Renal cortical epithelial cell (primary cell): ENCODE measurements at regions not wholly inside any gene's neighbourhood (a gene's known extent, or its start where the extent isn't known, plus 50 kb on each side); places are given as distances from the start of the nearest gene placed in this dataset.
A peak's percentile ranks its signal among the peaks of the same experiment; 100 is the strongest.

Source experiments
- DNase-seq: peaks from one replicate; pipeline ENCODE4 v3.0.0-alpha.2; 2011; ENCODE audit warnings: low read depth

- DNase-seq, result no peak
These were observed 300.8 kb upstream of the STXBP5 start for GRCh38 chr6:146903451-146903850.

- DNase-seq, result no peak
These were observed 299.6 kb upstream of the STXBP5 start for GRCh38 chr6:146904596-146904995.

- DNase-seq, result peak; percentile 75
These were observed 299.0 kb upstream of the STXBP5 start for GRCh38 chr6:146905181-146905704.

GRCh38 chr6:146908786-146909185 is 295.4 kb upstream of the STXBP5 start:
- no peak for DNase-seq

GRCh38 chr6:146909376-146909775 is 294.8 kb upstream of the STXBP5 start:
- peak; percentile 91 for DNase-seq

GRCh38 chr6:146909886-146910285 is 294.3 kb upstream of the STXBP5 start:
- DNase-seq, result no peak

- DNase-seq, result no peak
These were observed 293.6 kb upstream of the STXBP5 start for GRCh38 chr6:146910611-146911010.

GRCh38 chr6:146911635-146912215 is 292.5 kb upstream of the STXBP5 start:
- no peak for DNase-seq

GRCh38 chr6:146912730-146913685 is 291.2 kb upstream of the STXBP5 start:
- peak; percentile 77 for DNase-seq

GRCh38 chr6:146913842-146914488 is 290.3 kb upstream of the STXBP5 start:
- DNase-seq, result peak; percentile 100

- peak; percentile 97 for DNase-seq
These were observed 289.4 kb upstream of the STXBP5 start for GRCh38 chr6:146914489-146915483.

- peak; percentile 41 for DNase-seq
These were observed 288.5 kb upstream of the STXBP5 start for GRCh38 chr6:146915671-146916127.

GRCh38 chr6:146916435-146917025 is 287.7 kb upstream of the STXBP5 start:
- peak; percentile 60 for DNase-seq

- no peak for DNase-seq
These were observed 287.0 kb upstream of the STXBP5 start for GRCh38 chr6:146917182-146917581.

GRCh38 chr6:146917979-146918378 is 286.2 kb upstream of the STXBP5 start:
- DNase-seq, result no peak

GRCh38 chr6:146919017-146919416 is 285.2 kb upstream of the STXBP5 start:
- no peak for DNase-seq

GRCh38 chr6:146923205-146923833 is 280.9 kb upstream of the STXBP5 start:
- DNase-seq, result no peak

GRCh38 chr6:146925846-146926245 is 278.4 kb upstream of the STXBP5 start:
- no peak for DNase-seq

- DNase-seq, result no peak
These were observed 275.7 kb upstream of the STXBP5 start for GRCh38 chr6:146928503-146928902.

GRCh38 chr6:146931214-146931613 is 273.0 kb upstream of the STXBP5 start:
- peak; percentile 4 for DNase-seq
